ENCODE measurements at regions not wholly inside any gene's neighbourhood (a gene's known extent, or its start where the extent isn't known, plus 50 kb on each side); places are given as distances from the start of the nearest gene placed in this dataset.

DNA sequence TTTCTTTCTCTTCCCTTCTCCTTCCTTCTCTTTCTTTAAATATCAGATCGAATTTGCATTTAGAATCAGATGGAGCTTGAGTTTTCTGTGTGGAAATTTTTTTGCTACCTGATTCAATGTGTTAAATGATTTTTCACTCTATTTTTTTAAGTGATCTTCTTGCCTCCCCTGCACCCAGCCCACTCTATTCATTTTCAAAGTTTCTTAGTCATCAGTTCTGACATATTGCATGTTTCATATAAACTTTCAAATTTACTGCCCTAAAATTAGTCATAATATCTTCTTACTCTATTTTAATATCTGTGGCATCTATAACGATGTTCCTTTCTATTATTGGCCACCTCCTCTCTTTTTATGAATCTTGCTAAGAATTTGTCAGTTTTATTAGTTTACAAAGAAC lies 69.1 kb downstream of the MTNR1B start:
- Histone ChIP-seq H3K4me1 (ENCODE audit: insufficient read depth, low read length) (no peaks in the 10 kb centered on the region), H3K23me2 (ENCODE audit: insufficient read length, low read depth, low read length, poor library complexity, severe bottlenecking) (no peaks in the 10 kb centered on the region), H3K14ac (ENCODE audit: insufficient read depth, low read length) (no peak overlapping the region), H2AK5ac (ENCODE audit: insufficient read length, low read length) (no peak overlapping the region), H3K27me3 (ENCODE audit: insufficient read depth, low read length) (no peaks in the 10 kb centered on the region), H2BK120ac (ENCODE audit: low read depth, low read length, poor library complexity, severe bottlenecking) (no peak overlapping the region), H2BK15ac (ENCODE audit: low read depth, low read length) (no peak overlapping the region), H4K20me1 (ENCODE audit: control insufficient read depth, insufficient read depth, insufficient read length) (no peaks in the 10 kb centered on the region), H2BK12ac (ENCODE audit: insufficient read length, low read depth, low read length) (no peak overlapping the region), H4K91ac (ENCODE audit: insufficient read length, low read depth, low read length) (no peak overlapping the region), H3K9ac (ENCODE audit: extremely low read depth, insufficient read length, low read length) (no peak overlapping the region), H2BK5ac (ENCODE audit: insufficient read length, low read length) (no peak overlapping the region), H3K18ac (ENCODE audit: insufficient read length, low read depth, low read length) (no peak overlapping the region), H3T11ph (ENCODE audit: low read length) (no peak overlapping the region), H3K27ac (ENCODE audit: insufficient read length, low read depth, low read length) (no peak overlapping the region), H3K79me2 (ENCODE audit: insufficient read depth, low read length) (no peaks in the 10 kb centered on the region), H3K23ac (ENCODE audit: insufficient read length, low read depth, low read length) (no peak overlapping the region), H3K56ac (ENCODE audit: insufficient read length, low read depth, low read length) (no peak overlapping the region), H2BK20ac (ENCODE audit: low read depth, low read length, poor library complexity, severe bottlenecking) (no peak overlapping the region), H3K79me1 (ENCODE audit: insufficient read depth, low read depth, low read length, poor library complexity, severe bottlenecking) (no peaks in the 10 kb centered on the region), H2AFZ (ENCODE audit: low read length) (no peak overlapping the region), H4K5ac (ENCODE audit: insufficient read length, low read depth, low read length) (no peak overlapping the region), H3K9me3 (ENCODE audit: control insufficient read depth, low read depth, low read length) (no peaks in the 10 kb centered on the region), H3K4ac (ENCODE audit: low read depth, low read length) (no peak overlapping the region), H4K8ac (replicated peaks; ENCODE audit: insufficient read length, low read depth, low read length) (no peak overlapping the region), H3K4me2 (ENCODE audit: insufficient read depth, insufficient read length, low read length) (no peak overlapping the region)
- peaks cover 18 to 22% of the 10 kb centered on the region in 2 experiments for H3K9me3 Mint-ChIP-seq
- no peak overlapping the region for H3K27ac Mint-ChIP-seq
- TF ChIP-seq CTCF (conservative IDR thresholded peaks at IDR 0.05) = no peak
- no peaks in the 10 kb centered on the region for H3K27me3 Mint-ChIP-seq (ENCODE audit: low read depth)
- WGBS (ENCODE audit: extremely low coverage, insufficient read length, low lambda C conversion rate) = 100% methylated on average over 1 of the region's 2 CpGs
- H3K36me3 Mint-ChIP-seq (ENCODE audit: insufficient read depth in 1 of 3, low read depth in 3 of 3) = peaks cover 12 to 21% (median 19%) of the 10 kb centered on the region in 3 experiments; a peak in 6 of 7 replicates
- peaks cover 0 to 4% of the 10 kb centered on the region in 2 experiments; a peak in 1 of 4 replicates for H3K4me1 Mint-ChIP-seq
- H3K4me3 Mint-ChIP-seq = no peak overlapping the region
- DNase-seq = no peak
